Hematopoietic multipotent progenitor cell treated with erythropoietin and hydrocortisone succinate and interleukin-3 and kit ligand, for 8 days (in vitro differentiated cells): ENCODE measurements at regions not wholly inside any gene's neighbourhood (a gene's known extent, or its start where the extent isn't known, plus 50 kb on each side); places are given as distances from the start of the nearest gene placed in this dataset.
A peak's percentile ranks its signal among the peaks of the same experiment; 100 is the strongest.
"Not testable (repeated sequence)": the region's sequence is repeated elsewhere in the genome, so short reads cannot be mapped to it uniquely, and the experiment has no call there.

ENCODE experiments used
- DNase-seq: peaks from one replicate; pipeline ENCODE4 v3.0.0-alpha.2; 2015

DNA sequence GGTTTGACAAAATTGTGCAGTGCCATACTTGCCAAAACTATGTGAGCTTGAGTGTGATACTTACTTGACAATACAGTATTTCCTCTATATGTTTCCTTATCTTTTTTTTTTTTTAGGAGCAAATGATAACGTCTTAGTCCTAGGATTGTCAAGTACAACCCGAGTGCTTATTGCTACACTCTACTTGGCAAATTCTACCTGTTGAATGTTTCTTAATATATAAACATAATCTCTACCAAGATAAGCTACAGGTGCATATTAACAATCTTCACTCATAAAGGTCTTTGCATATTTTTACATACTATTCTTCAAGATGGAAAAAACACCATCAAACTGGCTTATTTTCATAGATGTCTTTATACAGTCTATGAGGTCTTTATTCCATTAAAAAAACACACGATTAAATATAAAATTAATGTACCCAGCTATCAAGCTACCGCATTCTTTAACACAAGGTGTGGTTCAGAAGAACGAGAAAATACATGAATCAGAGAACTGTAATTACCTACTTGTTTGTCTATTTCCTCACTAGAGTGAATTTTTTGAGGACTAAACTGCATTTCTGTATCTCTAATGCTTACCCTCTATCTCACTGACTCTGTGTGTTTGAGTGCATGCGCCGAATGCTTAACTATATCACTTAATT, 76.1 kb upstream of the PDSS1 start:
- no peak for DNase-seq

DNA sequence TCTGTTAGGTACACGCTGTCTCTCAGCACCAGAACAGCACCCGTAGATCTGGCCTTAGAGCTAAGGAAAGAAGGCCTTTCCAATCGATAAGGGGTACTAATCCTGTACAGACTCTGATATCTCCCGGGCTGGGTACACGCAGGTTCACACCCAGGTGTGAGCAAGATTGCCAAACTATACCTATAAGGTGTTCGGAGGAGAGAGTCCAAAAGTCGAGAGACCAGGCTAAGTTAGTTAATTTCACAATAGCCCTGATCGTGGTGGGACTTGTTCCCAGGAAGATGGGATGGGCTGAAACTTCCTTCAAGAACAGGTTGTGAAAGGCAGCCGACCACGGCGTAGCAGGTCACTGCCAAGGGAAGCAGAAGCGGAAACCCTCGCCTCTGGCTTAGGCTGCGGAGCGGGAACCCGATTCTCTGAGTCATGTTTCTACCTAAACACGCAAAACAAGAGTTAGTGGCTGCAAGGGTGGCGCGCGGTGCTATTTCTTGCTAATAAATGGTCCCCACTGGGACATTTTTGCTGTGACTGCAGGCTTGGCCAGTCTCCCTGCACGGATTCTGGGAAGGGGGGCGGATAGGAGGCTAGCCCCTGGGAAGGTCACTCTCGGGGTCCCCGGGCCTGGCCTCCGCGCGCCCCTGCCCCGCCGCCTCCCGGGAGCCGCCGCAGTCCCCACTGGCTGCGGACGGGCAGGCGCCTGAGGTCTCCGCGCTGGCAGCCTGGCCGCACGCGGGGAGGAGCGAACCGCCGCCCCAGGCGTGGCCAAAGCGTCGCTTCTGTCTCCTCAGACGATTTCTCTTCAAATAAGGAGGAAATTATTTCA, 75.4 kb upstream of the PDSS1 start:
- peak; percentile 64 for DNase-seq

DNA sequence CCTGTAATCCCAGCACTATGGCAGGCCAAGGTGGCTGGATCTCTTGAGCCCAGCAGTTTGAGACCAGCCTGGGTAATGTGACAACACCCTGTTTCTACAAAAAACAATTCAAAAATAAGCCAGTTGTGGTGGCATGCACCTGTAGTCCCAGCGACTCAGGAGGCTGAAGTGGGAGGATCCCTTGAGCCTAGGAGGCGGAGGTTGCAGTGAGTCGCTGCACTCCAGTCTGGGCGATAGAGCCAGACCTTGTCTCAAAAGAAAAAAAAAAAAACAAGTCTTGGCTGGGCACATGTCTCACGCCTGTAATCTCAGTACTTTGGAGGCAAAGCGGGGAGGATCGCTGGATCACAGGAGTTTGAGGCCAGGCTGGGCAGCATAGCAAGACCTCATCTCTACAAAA, 74.6 kb upstream of the PDSS1 start:
- DNase-seq, result peak; percentile 37

DNA sequence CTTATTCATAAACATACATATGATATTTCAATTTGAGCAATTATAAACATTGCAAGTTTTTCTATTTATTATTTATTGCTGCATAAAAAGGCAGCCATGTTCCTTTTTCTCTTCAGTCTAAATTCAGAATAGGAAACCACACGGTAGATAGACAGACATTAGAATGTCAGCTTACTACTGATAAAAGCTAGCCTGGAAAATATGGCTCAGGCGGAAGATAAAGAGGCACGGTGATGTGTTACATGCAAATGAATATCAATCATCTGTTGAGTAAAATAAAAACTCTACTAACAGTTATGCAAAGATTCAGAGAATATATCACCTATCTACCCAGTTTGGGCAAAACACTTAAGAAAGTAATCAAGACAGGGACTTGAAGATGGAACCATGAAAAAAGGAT, 73.5 kb upstream of the PDSS1 start:
- DNase-seq, result peak; percentile 84

DNA sequence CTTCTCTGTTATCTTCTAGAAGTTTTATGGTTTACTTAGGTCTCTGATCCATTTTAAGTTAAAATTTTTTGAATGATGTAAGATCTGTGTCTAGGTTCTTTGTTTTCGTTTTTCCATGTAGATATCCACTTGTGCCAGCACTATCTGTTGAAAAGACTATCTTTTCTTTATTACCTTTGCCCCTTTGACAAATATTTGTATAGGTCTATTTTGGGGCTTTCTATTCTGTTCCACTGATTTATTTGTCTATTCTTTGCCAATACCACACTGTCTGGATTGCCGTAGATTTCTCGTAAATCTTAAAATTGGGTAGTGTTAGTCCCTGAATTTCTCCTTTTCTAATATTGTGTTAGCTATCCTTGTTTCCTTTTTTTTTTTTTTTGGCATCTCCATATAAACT, 71.4 kb upstream of the PDSS1 start:
- DNase-seq, result no peak

DNA sequence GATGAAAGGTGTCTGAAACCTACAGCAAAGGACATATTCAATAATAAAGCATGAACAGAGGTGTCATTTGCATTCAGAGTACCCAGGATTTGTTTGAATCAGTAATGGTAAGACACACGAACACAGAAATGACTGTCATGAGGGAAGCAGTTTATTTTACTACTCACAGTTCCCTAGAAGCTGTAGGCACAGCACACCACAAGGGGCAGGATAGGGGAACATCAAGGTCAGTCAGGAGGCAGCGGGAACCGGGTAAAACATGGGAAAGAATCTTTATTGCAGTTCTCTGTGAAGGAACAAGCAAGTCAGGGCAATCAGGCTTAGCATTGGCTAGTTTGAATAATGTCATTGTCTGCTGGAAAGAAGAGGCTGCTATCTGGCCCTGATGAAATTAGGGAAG, 70.2 kb upstream of the PDSS1 start:
- DNase-seq, result peak; percentile 24

DNA sequence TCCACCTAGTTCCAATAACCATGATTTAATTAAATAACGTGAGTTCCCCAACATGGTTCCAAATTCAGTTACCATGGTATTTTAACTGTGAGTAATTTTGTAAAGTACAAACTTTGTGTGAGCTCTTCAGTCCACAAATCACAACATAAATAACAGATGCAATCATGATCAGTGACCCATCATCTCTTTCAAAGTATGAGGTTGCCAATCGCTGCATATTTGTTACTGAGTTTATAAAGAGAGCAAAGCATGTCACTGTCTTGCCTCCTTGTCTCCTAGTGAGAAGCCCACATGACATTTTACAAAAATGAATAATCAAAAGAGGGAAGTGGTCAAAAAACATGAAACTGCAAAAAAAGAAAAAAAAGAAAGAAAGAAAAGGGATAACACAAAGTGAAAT, 69.1 kb upstream of the PDSS1 start:
- DNase-seq, result no peak

DNA sequence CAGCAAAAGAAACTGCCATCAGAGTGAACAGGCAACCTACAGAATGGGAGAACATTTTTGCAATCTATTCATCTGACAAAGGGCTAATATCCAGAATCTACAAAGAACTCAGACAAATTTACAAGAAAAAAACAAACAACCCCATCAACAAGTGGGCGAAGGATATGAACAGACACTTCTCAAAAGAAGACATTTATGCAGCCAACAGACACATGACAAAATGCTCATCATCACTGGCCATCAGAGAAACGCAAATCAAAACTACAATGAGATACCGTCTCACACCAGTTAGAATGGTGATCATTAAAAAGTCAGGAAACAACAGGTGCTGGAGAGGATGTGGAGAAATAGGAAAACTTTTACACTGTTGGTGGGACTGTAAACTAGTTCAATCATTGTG, 65.3 kb upstream of the PDSS1 start:
- DNase-seq, result not testable (repeated sequence)

DNA sequence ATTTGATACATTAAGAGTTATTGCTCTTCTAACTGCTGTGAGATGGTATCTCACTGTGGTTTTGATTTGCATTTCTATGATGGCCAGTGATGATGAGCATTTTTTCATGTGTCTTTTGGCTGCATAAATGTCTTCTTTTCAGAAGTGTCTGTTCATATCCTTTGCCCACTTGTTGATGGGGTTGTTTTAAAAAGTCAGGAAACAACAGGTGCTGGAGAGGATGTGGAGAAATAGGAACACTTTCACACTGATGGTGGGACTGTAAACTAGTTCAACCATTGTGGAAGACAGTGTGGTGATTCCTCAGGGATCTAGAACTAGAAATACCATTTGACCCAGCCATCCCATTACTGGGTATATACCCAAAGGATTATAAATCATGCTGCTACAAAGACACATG, 63.4 kb upstream of the PDSS1 start:
- not testable (repeated sequence) for DNase-seq

DNA sequence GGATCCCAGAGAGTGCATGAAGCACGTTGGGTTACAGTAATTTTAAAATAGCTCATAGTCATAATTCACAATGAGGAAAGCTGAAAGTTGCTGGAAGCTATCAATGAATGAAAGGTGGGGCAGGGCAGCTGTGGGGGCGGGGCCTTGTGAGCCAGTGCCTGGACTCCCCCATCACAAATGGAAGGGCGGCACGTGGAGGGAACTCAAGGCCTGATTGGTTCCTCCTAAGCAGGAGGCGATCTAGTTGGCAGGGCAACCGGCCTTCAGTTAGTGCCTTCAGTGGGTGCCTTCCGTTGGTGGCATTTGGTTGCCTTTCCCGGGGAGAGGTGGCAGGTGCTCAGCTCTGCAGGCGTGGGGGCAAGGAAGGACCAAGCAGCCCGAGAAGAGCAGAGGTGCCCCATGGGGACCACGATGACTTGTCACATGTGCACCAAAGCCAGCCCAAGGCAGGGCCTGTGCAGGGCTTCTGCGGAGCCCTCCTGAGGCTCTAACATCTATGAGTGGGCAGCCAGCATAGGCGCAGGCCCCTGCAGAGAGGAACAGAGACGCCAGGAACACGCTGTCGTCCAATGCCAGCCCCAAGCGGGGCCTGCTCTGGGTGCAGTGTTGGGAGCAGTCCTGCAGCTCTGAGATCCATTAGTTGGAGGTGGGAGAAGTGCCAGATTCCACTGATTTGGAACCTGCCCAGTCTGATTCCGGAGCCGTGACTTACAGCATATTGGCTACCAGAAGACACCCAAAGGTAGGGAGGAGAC, 59.8 kb upstream of the PDSS1 start:
- no peak for DNase-seq

DNA sequence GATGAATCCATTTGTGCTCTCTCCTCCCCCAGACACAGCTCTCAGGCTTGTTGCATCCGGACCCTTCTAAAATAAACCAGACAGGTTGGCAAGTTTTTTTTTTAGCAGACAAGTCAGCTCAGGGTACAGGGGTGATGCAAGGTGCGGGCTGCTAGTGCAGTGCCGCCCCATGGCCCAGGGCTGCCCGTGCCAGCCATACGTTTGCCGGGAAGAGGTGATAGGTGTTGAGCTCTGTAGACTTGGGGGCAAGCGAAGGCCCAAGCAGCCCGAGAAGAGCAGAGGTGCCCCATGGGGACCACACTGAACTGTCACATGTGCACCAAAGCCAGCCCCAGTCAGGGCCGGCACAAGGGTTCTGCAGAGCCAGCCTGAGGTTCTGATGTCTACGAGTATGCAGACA, 57.1 kb upstream of the PDSS1 start:
- DNase-seq, result no peak

DNA sequence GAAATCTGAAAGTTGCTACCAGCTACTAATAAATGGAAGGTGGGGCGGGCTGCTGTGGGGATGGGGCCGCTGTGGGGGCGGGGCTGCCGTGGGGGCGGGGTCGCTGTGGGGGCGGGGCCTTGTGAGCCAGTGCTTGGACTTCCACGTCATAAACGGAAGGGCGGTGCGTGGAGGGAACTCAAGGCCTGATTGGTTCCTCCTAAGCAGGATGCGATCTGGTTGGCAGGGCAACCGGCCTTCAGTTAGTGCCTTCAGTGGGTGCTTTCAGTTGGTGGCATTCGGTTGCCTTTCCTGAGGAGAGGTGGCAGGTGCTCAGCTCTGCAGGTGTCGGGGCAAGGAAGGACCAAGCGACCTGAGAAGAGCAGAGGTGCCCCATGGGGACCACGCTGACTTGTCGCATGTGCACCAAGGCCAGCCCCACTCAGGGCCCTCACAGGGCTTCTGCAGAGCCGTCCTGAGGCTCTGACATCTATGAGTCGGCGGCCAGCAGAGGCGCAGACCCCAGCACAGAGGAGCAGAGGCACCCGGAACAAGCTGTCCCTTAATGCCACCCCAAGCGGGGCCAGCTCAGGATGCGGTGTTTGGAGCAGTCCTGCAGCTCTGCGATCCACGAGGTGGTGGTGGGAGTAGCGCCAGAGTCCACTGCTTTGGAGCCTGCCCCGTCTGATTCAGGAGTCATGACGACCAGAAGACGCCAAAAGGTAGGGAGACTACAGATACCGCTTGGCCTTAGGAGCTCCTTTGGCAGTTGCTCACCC, 54.4 kb upstream of the PDSS1 start:
- no peak for DNase-seq

DNA sequence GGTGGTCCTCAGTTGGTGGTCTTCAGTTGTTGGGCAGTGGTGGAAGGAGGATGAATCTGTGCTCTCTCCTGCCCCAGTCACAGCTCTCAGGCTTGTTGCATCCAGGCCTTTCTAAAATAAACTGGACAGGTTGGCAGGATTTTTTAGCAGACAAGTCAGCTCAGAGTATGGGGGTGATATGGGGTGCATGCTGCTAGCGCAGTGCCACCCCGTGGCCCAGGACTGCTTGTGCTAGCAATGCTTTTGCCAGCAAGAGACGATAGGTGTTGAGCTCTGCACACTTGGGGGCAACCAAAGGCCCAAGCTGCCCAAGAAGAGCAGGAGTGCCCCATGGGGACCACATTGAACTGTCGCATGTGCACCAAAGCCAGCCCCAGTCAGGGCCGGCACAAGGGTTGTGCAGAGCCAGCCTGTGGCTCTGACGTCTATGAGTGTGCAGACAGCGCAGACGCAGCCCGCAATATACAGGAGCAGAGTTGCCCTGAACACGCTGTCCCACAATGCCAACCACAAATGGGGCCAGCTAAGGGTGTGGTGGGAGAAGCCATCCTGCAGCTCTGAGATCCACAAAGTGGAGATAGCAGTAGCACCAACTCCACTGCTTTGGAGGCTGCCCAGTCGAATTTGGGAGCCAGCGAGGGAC, 49.8 kb upstream of the PDSS1 start:
- DNase-seq, result peak; percentile 16
